ENCODE measurements at regions not wholly inside any gene's neighbourhood (a gene's known extent, or its start where the extent isn't known, plus 50 kb on each side); places are given as distances from the start of the nearest gene placed in this dataset.

- TF ChIP-seq, protein P1, sequence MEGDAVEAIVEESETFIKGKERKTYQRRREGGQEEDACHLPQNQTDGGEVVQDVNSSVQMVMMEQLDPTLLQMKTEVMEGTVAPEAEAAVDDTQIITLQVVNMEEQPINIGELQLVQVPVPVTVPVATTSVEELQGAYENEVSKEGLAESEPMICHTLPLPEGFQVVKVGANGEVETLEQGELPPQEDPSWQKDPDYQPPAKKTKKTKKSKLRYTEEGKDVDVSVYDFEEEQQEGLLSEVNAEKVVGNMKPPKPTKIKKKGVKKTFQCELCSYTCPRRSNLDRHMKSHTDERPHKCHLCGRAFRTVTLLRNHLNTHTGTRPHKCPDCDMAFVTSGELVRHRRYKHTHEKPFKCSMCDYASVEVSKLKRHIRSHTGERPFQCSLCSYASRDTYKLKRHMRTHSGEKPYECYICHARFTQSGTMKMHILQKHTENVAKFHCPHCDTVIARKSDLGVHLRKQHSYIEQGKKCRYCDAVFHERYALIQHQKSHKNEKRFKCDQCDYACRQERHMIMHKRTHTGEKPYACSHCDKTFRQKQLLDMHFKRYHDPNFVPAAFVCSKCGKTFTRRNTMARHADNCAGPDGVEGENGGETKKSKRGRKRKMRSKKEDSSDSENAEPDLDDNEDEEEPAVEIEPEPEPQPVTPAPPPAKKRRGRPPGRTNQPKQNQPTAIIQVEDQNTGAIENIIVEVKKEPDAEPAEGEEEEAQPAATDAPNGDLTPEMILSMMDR (IDR thresholded peaks at IDR 0.05; ENCODE audit: low read depth, low read length, missing input control) = no peak
- TF ChIP-seq, protein P2, sequence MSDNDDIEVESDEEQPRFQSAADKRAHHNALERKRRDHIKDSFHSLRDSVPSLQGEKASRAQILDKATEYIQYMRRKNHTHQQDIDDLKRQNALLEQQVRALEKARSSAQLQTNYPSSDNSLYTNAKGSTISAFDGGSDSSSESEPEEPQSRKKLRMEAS (IDR thresholded peaks at IDR 0.05) = no peak
- no peak for TF ChIP-seq TAF1 (conservative IDR thresholded peaks at IDR 0.05)
- TF ChIP-seq, protein P3, sequence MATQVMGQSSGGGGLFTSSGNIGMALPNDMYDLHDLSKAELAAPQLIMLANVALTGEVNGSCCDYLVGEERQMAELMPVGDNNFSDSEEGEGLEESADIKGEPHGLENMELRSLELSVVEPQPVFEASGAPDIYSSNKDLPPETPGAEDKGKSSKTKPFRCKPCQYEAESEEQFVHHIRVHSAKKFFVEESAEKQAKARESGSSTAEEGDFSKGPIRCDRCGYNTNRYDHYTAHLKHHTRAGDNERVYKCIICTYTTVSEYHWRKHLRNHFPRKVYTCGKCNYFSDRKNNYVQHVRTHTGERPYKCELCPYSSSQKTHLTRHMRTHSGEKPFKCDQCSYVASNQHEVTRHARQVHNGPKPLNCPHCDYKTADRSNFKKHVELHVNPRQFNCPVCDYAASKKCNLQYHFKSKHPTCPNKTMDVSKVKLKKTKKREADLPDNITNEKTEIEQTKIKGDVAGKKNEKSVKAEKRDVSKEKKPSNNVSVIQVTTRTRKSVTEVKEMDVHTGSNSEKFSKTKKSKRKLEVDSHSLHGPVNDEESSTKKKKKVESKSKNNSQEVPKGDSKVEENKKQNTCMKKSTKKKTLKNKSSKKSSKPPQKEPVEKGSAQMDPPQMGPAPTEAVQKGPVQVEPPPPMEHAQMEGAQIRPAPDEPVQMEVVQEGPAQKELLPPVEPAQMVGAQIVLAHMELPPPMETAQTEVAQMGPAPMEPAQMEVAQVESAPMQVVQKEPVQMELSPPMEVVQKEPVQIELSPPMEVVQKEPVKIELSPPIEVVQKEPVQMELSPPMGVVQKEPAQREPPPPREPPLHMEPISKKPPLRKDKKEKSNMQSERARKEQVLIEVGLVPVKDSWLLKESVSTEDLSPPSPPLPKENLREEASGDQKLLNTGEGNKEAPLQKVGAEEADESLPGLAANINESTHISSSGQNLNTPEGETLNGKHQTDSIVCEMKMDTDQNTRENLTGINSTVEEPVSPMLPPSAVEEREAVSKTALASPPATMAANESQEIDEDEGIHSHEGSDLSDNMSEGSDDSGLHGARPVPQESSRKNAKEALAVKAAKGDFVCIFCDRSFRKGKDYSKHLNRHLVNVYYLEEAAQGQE (IDR thresholded peaks at IDR 0.05) = no peak
- no peak for TF ChIP-seq JUND (IDR thresholded peaks at IDR 0.05)
Observed at GRCh38 chr7:16338065-16338464, 83.3 kb downstream of the CRPPA start.

All from liver (tissue), 3 donors.